Stimulated activated naive B cell treated with anti-CD40 and anti-IgM and Interleukin-4, amounts not matched to agents 10 μg/mL and 1 μg/mL and 100 μg/mL, for 72 hours (primary cell): ENCODE measurements at regions not wholly inside any gene's neighbourhood (a gene's known extent, or its start where the extent isn't known, plus 50 kb on each side); places are given as distances from the start of the nearest gene placed in this dataset.

Experiments
- ATAC-seq, 2 donors: fragments of 150-1000 bp; cut with Tn5 transposase; replicated peaks; 2 replicates each; pipeline ENCODE4 v1.10.0; 2021; ENCODE audit warnings: moderate library complexity in 1 of 2
- DNase-seq: peaks from one replicate; pipeline ENCODE4 v3.0.0; 2021
- H3K27ac Mint-ChIP-seq: one replicate; pipeline ENCODE4 v1.8.0; 2022; ENCODE audit warnings: mild to moderate bottlenecking, mixed read lengths
- H3K27me3 Mint-ChIP-seq, 2 donors: one replicate each; pipeline ENCODE4 v1.8.0; 2022; ENCODE audit warnings: mixed read lengths in 2 of 2
- H3K36me3 Mint-ChIP-seq, 2 donors: one replicate each; pipeline ENCODE4 v1.8.0; 2022; ENCODE audit warnings: mixed read lengths in 2 of 2, mild to moderate bottlenecking in 1 of 2
- H3K4me1 Mint-ChIP-seq, 2 donors: one replicate each; pipeline ENCODE4 v1.8.0; 2022; ENCODE audit warnings: mixed read lengths in 2 of 2, mild to moderate bottlenecking in 1 of 2
- H3K4me3 Mint-ChIP-seq, 2 donors: one replicate each; pipeline ENCODE4 v1.8.0; 2022; ENCODE audit warnings: mild to moderate bottlenecking in 2 of 2, mixed read lengths in 2 of 2, moderate library complexity in 1 of 2
- H3K9me3 Mint-ChIP-seq, 2 donors: one replicate each; pipeline ENCODE4 v1.8.0; 2022; ENCODE audit warnings: mixed read lengths in 2 of 2, mild to moderate bottlenecking in 1 of 2

GRCh38 chr6:84492241-84493165 lies 265.1 kb upstream of the CEP162 start:
- H3K4me3 Mint-ChIP-seq = no peak overlapping the region
- no peak for ATAC-seq
- DNase-seq = no peak
- no peaks in the 10 kb centered on the region for H3K27me3 Mint-ChIP-seq
- H3K9me3 Mint-ChIP-seq = peaks cover 9 to 13% of the 10 kb centered on the region in 2 donors
- H3K4me1 Mint-ChIP-seq = no peaks in the 10 kb centered on the region
- H3K27ac Mint-ChIP-seq = no peak overlapping the region
- no peaks in the 10 kb centered on the region for H3K36me3 Mint-ChIP-seq

- Mint-ChIP-seq H3K27me3 (no peaks in the 10 kb centered on the region), H3K4me1 (no peaks in the 10 kb centered on the region), H3K9me3 (peaks cover 12 to 13% of the 10 kb centered on the region in 2 donors), H3K4me3 (no peak overlapping the region), H3K27ac (no peak overlapping the region), H3K36me3 (no peaks in the 10 kb centered on the region)
- DNase-seq (no peak), ATAC-seq (no peak)
These were observed 262.2 kb upstream of the CEP162 start for GRCh38 chr6:84489598-84489997.

GRCh38 chr6:84486526-84486925 lies 259.1 kb upstream of the CEP162 start:
- Mint-ChIP-seq H3K27ac (no peak overlapping the region), H3K4me3 (no peak overlapping the region), H3K36me3 (no peaks in the 10 kb centered on the region), H3K4me1 (no peaks in the 10 kb centered on the region), H3K27me3 (no peaks in the 10 kb centered on the region), H3K9me3 (peaks cover 13 to 17% of the 10 kb centered on the region in 2 donors)
- DNase-seq (no peak), ATAC-seq (no peak)

GRCh38 chr6:84469144-84469543 lies 241.7 kb upstream of the CEP162 start:
- Mint-ChIP-seq H3K27me3 (no peaks in the 10 kb centered on the region), H3K27ac (no peak overlapping the region), H3K36me3 (no peaks in the 10 kb centered on the region), H3K9me3 (peaks cover 0 to 5% of the 10 kb centered on the region in 2 donors), H3K4me3 (no peak overlapping the region), H3K4me1 (no peaks in the 10 kb centered on the region)
- ATAC-seq (no peak), DNase-seq (no peak)

GRCh38 chr6:84467296-84467695 lies 239.9 kb upstream of the CEP162 start:
- DNase-seq (no peak), ATAC-seq (no peak)
- H3K9me3 Mint-ChIP-seq = peaks cover 0 to 2% of the 10 kb centered on the region in 2 donors
- H3K4me3 Mint-ChIP-seq = no peak overlapping the region
- H3K4me1 Mint-ChIP-seq = no peaks in the 10 kb centered on the region
- H3K27ac Mint-ChIP-seq = no peak overlapping the region
- no peaks in the 10 kb centered on the region for H3K27me3 Mint-ChIP-seq
- H3K36me3 Mint-ChIP-seq = no peaks in the 10 kb centered on the region

- Mint-ChIP-seq H3K27me3 (no peaks in the 10 kb centered on the region), H3K27ac (no peak overlapping the region), H3K4me1 (no peaks in the 10 kb centered on the region), H3K36me3 (no peaks in the 10 kb centered on the region), H3K4me3 (no peak overlapping the region), H3K9me3 (peaks cover 0 to under 1% of the 10 kb centered on the region in 2 donors)
- DNase-seq (no peak), ATAC-seq (no peak)
These were observed 239.1 kb upstream of the CEP162 start for GRCh38 chr6:84466511-84466910.

- no peaks in the 10 kb centered on the region for H3K27me3 Mint-ChIP-seq
- no peaks in the 10 kb centered on the region for H3K4me1 Mint-ChIP-seq
These were observed 237.0 kb upstream of the CEP162 start for GRCh38 chr6:84464471-84464870.

GRCh38 chr6:84462698-84463097 lies 235.3 kb upstream of the CEP162 start:
- Mint-ChIP-seq H3K9me3 (peaks cover 0 to 4% of the 10 kb centered on the region in 2 donors), H3K27me3 (no peaks in the 10 kb centered on the region), H3K27ac (no peak overlapping the region), H3K36me3 (no peaks in the 10 kb centered on the region), H3K4me3 (no peak overlapping the region), H3K4me1 (no peaks in the 10 kb centered on the region)
- ATAC-seq (no peak), DNase-seq (no peak)

More at GRCh38 chr6:84464471-84464870, 237.0 kb upstream of the CEP162 start:
- ATAC-seq = no peak
- no peak overlapping the region for H3K27ac Mint-ChIP-seq
- no peak overlapping the region for H3K4me3 Mint-ChIP-seq
- DNase-seq = no peak
- H3K36me3 Mint-ChIP-seq = no peaks in the 10 kb centered on the region
- H3K9me3 Mint-ChIP-seq = no peaks in the 10 kb centered on the region

GRCh38 chr6:84461461-84461860 lies 234.0 kb upstream of the CEP162 start:
- Mint-ChIP-seq H3K27ac (no peak overlapping the region), H3K27me3 (no peaks in the 10 kb centered on the region), H3K36me3 (no peaks in the 10 kb centered on the region), H3K4me3 (no peak overlapping the region), H3K9me3 (peaks cover 0 to 4% of the 10 kb centered on the region in 2 donors), H3K4me1 (no peaks in the 10 kb centered on the region)
- DNase-seq (no peak), ATAC-seq (no peak)

- no peaks in the 10 kb centered on the region for H3K4me1 Mint-ChIP-seq
- no peak overlapping the region for H3K27ac Mint-ChIP-seq
- ATAC-seq (no peak), DNase-seq (no peak)
- H3K4me3 Mint-ChIP-seq = no peak overlapping the region
- no peaks in the 10 kb centered on the region for H3K27me3 Mint-ChIP-seq
- no peaks in the 10 kb centered on the region for H3K36me3 Mint-ChIP-seq
- peaks cover 0 to 4% of the 10 kb centered on the region in 2 donors for H3K9me3 Mint-ChIP-seq
These were observed 233.0 kb upstream of the CEP162 start for GRCh38 chr6:84460491-84460890.

- DNase-seq (no peak), ATAC-seq (no peak)
- H3K36me3 Mint-ChIP-seq = no peaks in the 10 kb centered on the region
- H3K27ac Mint-ChIP-seq = no peak overlapping the region
- H3K4me3 Mint-ChIP-seq = no peak overlapping the region
- H3K27me3 Mint-ChIP-seq = no peaks in the 10 kb centered on the region
- peaks cover 0 to 4% of the 10 kb centered on the region in 2 donors for H3K9me3 Mint-ChIP-seq
- no peaks in the 10 kb centered on the region for H3K4me1 Mint-ChIP-seq
These were observed 232.0 kb upstream of the CEP162 start for GRCh38 chr6:84459401-84459800.

GRCh38 chr6:84458271-84458670 lies 230.8 kb upstream of the CEP162 start:
- Mint-ChIP-seq H3K36me3 (no peaks in the 10 kb centered on the region), H3K27me3 (no peaks in the 10 kb centered on the region), H3K4me1 (no peaks in the 10 kb centered on the region), H3K4me3 (no peak overlapping the region), H3K27ac (no peak overlapping the region), H3K9me3 (peaks cover 0 to 4% of the 10 kb centered on the region in 2 donors)
- ATAC-seq (no peak), DNase-seq (no peak)

GRCh38 chr6:84457276-84457675 lies 229.8 kb upstream of the CEP162 start:
- no peak overlapping the region for H3K27ac Mint-ChIP-seq
- no peak overlapping the region for H3K4me3 Mint-ChIP-seq
- ATAC-seq (no peak), DNase-seq (no peak)
- no peaks in the 10 kb centered on the region for H3K36me3 Mint-ChIP-seq
- H3K9me3 Mint-ChIP-seq = peaks cover 0 to 4% of the 10 kb centered on the region in 2 donors
- H3K27me3 Mint-ChIP-seq = no peaks in the 10 kb centered on the region
- no peaks in the 10 kb centered on the region for H3K4me1 Mint-ChIP-seq

GRCh38 chr6:84456803-84457202 lies 229.4 kb upstream of the CEP162 start:
- Mint-ChIP-seq H3K27me3 (no peaks in the 10 kb centered on the region), H3K4me1 (no peaks in the 10 kb centered on the region), H3K4me3 (no peak overlapping the region), H3K36me3 (no peaks in the 10 kb centered on the region), H3K27ac (no peak overlapping the region), H3K9me3 (peaks cover 0 to 4% of the 10 kb centered on the region in 2 donors)
- no peak for ATAC-seq
- DNase-seq = no peak

- Mint-ChIP-seq H3K27ac (no peak overlapping the region), H3K4me1 (no peaks in the 10 kb centered on the region), H3K4me3 (no peak overlapping the region), H3K36me3 (no peaks in the 10 kb centered on the region), H3K27me3 (no peaks in the 10 kb centered on the region), H3K9me3 (peaks cover 0 to 4% of the 10 kb centered on the region in 2 donors)
- DNase-seq = no peak
- ATAC-seq = no peak
These were observed 228.1 kb upstream of the CEP162 start for GRCh38 chr6:84455511-84456029.
